ENCODE measurements at regions not wholly inside any gene's neighbourhood (a gene's known extent, or its start where the extent isn't known, plus 50 kb on each side); places are given as distances from the start of the nearest gene placed in this dataset.

- TF ChIP-seq CTCF (IDR thresholded peaks at IDR 0.05; ENCODE audit: low read depth, low read length, poor library complexity, severe bottlenecking) (no peak), EZH2phosphoT487 (IDR thresholded peaks at IDR 0.05; ENCODE audit: borderline replicate concordance, low read length) (no peak)
These were observed 109.6 kb upstream of the ST6GAL2 start for GRCh38 chr2:106995556-106995955.
